ENCODE measurements at regions not wholly inside any gene's neighbourhood (a gene's known extent, or its start where the extent isn't known, plus 50 kb on each side); places are given as distances from the start of the nearest gene placed in this dataset.

DNA sequence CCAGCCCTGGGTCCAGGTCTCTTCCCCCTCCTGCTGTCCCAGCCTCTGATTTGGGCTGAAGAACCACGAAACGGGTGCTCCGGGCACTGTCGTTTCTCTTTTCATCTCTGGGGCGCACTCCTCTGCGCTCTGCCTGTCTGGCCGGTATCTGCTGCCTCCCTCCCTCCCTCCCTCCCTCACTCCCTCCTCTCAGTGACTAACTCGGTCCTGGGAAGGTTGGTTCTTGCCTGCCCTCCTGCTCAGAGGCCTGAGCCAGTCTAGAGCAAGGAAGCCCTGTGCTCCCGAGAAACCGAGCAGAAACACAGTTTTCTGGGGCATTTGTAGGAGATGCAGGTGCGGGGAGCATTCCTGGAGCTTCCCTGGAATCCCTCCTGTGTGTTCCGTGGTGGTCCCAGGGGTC lies 1235.2 kb downstream of the BRD1 start:
- no peak for DNase-seq

DNA sequence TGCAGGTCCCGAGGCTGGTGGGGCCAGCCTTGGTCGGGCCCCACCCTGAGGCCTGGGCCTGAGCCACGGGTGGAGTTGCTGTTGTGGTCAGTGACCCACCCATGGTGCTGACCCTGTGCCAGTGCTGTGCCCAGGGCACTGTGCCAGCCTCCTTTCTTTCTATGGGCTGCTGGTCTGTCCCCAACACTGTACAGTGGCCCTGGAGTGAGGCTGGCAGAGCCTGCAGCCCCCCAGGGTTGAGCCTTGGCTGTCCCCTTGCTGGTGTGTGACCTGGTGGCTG lies 1235.7 kb downstream of the BRD1 start:
- H3K27ac ChIP-seq, result no peak overlapping the region
- H3K9me3 ChIP-seq, result no peaks in the 10 kb centered on the region
- no peaks in the 10 kb centered on the region for H3K36me3 ChIP-seq (ENCODE audit: insufficient read depth in 1 of 2, low read depth in 1 of 2)
- peaks cover 0 to 4% (median 0%) of the 10 kb centered on the region in 3 donors for H3K27me3 ChIP-seq (ENCODE audit: insufficient read depth in 3 of 3, low read length in 2 of 3)
- TF ChIP-seq, protein P1, sequence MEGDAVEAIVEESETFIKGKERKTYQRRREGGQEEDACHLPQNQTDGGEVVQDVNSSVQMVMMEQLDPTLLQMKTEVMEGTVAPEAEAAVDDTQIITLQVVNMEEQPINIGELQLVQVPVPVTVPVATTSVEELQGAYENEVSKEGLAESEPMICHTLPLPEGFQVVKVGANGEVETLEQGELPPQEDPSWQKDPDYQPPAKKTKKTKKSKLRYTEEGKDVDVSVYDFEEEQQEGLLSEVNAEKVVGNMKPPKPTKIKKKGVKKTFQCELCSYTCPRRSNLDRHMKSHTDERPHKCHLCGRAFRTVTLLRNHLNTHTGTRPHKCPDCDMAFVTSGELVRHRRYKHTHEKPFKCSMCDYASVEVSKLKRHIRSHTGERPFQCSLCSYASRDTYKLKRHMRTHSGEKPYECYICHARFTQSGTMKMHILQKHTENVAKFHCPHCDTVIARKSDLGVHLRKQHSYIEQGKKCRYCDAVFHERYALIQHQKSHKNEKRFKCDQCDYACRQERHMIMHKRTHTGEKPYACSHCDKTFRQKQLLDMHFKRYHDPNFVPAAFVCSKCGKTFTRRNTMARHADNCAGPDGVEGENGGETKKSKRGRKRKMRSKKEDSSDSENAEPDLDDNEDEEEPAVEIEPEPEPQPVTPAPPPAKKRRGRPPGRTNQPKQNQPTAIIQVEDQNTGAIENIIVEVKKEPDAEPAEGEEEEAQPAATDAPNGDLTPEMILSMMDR (IDR thresholded peaks at IDR 0.05), result no peak
- ATAC-seq (no peak), DNase-seq (peak in 1 of 2 donors; percentile 32)
- intact Hi-C loops (cut with DNase I), result no loop called here
- H3K4me1 ChIP-seq, result no peaks in the 10 kb centered on the region
- H3K4me3 ChIP-seq, result no peak overlapping the region
- 35 to 44% (median 41%) methylated on average over 3 of the region's 3 CpGs for WGBS, 3 donors

More for the DNA sequence above, 1235.2 kb downstream of the BRD1 start:
- no peak for ATAC-seq
- intact Hi-C loops (cut with DNase I), result no loop called here
- Histone ChIP-seq H3K36me3 (ENCODE audit: insufficient read depth in 1 of 2, low read depth in 1 of 2) (no peaks in the 10 kb centered on the region), H3K4me1 (no peaks in the 10 kb centered on the region), H3K27me3 (ENCODE audit: insufficient read depth in 3 of 3, low read length in 2 of 3) (peaks cover 0 to 2% (median 0%) of the 10 kb centered on the region in 3 donors), H3K27ac (no peak overlapping the region), H3K9me3 (no peaks in the 10 kb centered on the region), H3K4me3 (no peak overlapping the region)
- TF ChIP-seq, protein P1 (IDR thresholded peaks at IDR 0.05), result no peak
- 67 to 73% (median 70%) methylated on average over 12 of the region's 12 CpGs for WGBS, 3 donors

- no peak overlapping the region for H3K4me3 ChIP-seq
- intact Hi-C loops (cut with DNase I), result no loop called here
- peaks cover 0 to 4% (median 0%) of the 10 kb centered on the region in 3 donors for H3K27me3 ChIP-seq (ENCODE audit: insufficient read depth in 3 of 3, low read length in 2 of 3)
Measured at GRCh38 chr22:48591286-48592065, 1236.2 kb downstream of the BRD1 start.

GRCh38 chr22:48589901-48590300 lies 1237.8 kb downstream of the BRD1 start:
- TF ChIP-seq, protein P1 (IDR thresholded peaks at IDR 0.05), result no peak
- H3K36me3 ChIP-seq (ENCODE audit: insufficient read depth in 1 of 2, low read depth in 1 of 2), result no peaks in the 10 kb centered on the region
- intact Hi-C loops (cut with DNase I), result loop anchor here in 1 of 2 donors (10.0 kb wide), 1 partner anchor 715 kb away; no protein-coding TSS in a partner anchor
- ATAC-seq, result no peak
- H3K4me3 ChIP-seq, result no peak overlapping the region
- H3K27me3 ChIP-seq (ENCODE audit: insufficient read depth in 3 of 3, low read length in 2 of 3), result peaks cover 0 to 13% (median 4%) of the 10 kb centered on the region in 3 donors
- H3K9me3 ChIP-seq, result no peaks in the 10 kb centered on the region
- no peak overlapping the region for H3K27ac ChIP-seq
- no peaks in the 10 kb centered on the region for H3K4me1 ChIP-seq
- WGBS, 3 donors, result 86 to 88% (median 87%) methylated on average over 19 of the region's 19 CpGs
- DNase-seq, result peak in 1 of 2 donors; percentile 32

More at GRCh38 chr22:48591286-48592065, 1236.2 kb downstream of the BRD1 start:
- Histone ChIP-seq H3K4me1 (no peaks in the 10 kb centered on the region), H3K9me3 (no peaks in the 10 kb centered on the region), H3K27ac (no peak overlapping the region), H3K36me3 (ENCODE audit: insufficient read depth in 1 of 2, low read depth in 1 of 2) (no peaks in the 10 kb centered on the region)
- TF ChIP-seq, protein P1 (IDR thresholded peaks at IDR 0.05), result no peak
- ATAC-seq (no peak), DNase-seq (no peak)
- 83 to 86% (median 85%) methylated on average over 24 to 29 of the region's 29 CpGs for WGBS, 3 donors

Data from psoas muscle (tissue), 7 donors.